ENCODE measurements at regions not wholly inside any gene's neighbourhood (a gene's known extent, or its start where the extent isn't known, plus 50 kb on each side); places are given as distances from the start of the nearest gene placed in this dataset.
"Not testable (repeated sequence)": the region's sequence is repeated elsewhere in the genome, so short reads cannot be mapped to it uniquely, and the experiment has no call there.

DNA sequence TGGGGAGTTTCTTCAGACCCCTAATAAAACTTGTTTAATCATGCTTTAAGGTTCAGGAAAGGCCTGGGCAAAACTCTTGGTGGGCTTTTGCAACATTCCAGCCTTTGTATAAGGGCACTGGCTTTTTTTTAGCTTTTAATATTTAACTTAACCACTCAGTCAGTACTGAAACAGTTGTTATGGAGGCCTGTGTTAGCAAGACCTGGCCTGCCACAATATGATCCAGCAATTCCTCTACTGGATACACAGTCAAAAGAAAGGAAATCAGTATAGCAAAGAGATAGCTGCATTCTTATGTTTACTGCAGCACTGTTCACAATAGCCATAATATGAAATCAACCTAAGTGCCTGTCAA lies 75.1 kb upstream of the COG2 start:
- TF ChIP-seq ZNF791 (tag by site-specific recombination; IDR thresholded peaks at IDR 0.05), result no peak
- TF ChIP-seq, protein P1, sequence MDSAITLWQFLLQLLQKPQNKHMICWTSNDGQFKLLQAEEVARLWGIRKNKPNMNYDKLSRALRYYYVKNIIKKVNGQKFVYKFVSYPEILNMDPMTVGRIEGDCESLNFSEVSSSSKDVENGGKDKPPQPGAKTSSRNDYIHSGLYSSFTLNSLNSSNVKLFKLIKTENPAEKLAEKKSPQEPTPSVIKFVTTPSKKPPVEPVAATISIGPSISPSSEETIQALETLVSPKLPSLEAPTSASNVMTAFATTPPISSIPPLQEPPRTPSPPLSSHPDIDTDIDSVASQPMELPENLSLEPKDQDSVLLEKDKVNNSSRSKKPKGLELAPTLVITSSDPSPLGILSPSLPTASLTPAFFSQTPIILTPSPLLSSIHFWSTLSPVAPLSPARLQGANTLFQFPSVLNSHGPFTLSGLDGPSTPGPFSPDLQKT (IDR thresholded peaks at IDR 0.05; ENCODE audit: borderline replicate concordance, low read depth, low read length), result no peak
- TF ChIP-seq ZNF366 (tag by site-specific recombination; conservative IDR thresholded peaks at IDR 0.05), result no peak
- TF ChIP-seq ZNF133 (tag by site-specific recombination; IDR thresholded peaks at IDR 0.05), result no peak
- no peak for TF ChIP-seq ZNF223 (tag by site-specific recombination; IDR thresholded peaks at IDR 0.05)
- TF ChIP-seq YY2 (tag by site-specific recombination; IDR thresholded peaks at IDR 0.05), result no peak
- TF ChIP-seq ZNF184 (tag by site-specific recombination; IDR thresholded peaks at IDR 0.05), result no peak
- TF ChIP-seq ZNF621 (tag by site-specific recombination; IDR thresholded peaks at IDR 0.05), result no peak
- Histone ChIP-seq H3K36me3 (ENCODE audit: control insufficient read depth in 2 of 2, insufficient read depth in 1 of 2, low read length in 2 of 2) (no peaks in the 10 kb centered on the region), H3K27ac (ENCODE audit: extremely low read depth, low read depth, low read length) (no peak overlapping the region), H3K4me3 (ENCODE audit: low read depth, low read length) (no peak overlapping the region), H3K9me3 (ENCODE audit: control insufficient read depth, insufficient read depth, low read depth, low read length) (no peaks in the 10 kb centered on the region), H3K4me1 (ENCODE audit: control insufficient read depth, insufficient read depth, low read length) (no peaks in the 10 kb centered on the region)
- POLR2A ChIA-PET, result no interaction called here
- CTCF ChIA-PET, result interaction anchor here (0.6 to 0.7 kb wide), 2 partner anchors 207 to 268 kb away, joined by 3 read pairs; no protein-coding TSS in a partner anchor

GRCh38 chr1:230566532-230567220 lies 75.6 kb upstream of the COG2 start:
- CTCF ChIA-PET, result interaction anchor here (0.7 kb wide), 2 partner anchors 207 to 268 kb away, joined by 3 to 5 read pairs; no protein-coding TSS in a partner anchor
- H3K9me3 ChIP-seq (ENCODE audit: control insufficient read depth, insufficient read depth, low read depth, low read length); H3K36me3 ChIP-seq (ENCODE audit: control insufficient read depth in 2 of 2, insufficient read depth in 1 of 2, low read length in 2 of 2); H3K27ac ChIP-seq (ENCODE audit: extremely low read depth, low read depth, low read length); H3K4me1 ChIP-seq (ENCODE audit: control insufficient read depth, insufficient read depth, low read length); POLR2A ChIA-PET; H3K4me3 ChIP-seq (ENCODE audit: low read depth, low read length): not testable (repeated sequence)

DNA sequence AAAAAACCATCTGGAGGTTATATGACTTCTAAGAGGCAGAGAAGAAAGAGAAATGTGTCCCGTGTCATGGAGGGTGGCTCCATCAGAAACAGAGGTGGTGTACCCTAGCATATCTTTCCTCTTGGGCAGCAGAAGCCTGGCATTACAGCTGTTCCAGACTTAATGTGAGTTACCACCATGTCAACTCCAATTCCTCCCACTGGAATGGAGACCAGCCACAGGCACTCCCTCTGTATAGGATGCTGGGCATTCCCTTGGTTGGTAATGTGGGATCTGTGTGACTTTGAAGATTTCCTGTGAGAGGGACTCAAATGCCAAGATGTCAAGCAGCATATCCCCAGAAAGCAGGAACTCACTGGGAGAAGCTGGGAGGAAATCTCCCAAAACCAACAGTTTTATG lies 77.1 kb upstream of the COG2 start:
- Histone ChIP-seq H3K4me3 (ENCODE audit: low read depth, low read length) (no peak overlapping the region), H3K36me3 (ENCODE audit: control insufficient read depth in 2 of 2, insufficient read depth in 1 of 2, low read length in 2 of 2) (no peaks in the 10 kb centered on the region), H3K4me1 (ENCODE audit: control insufficient read depth, insufficient read depth, low read length) (no peaks in the 10 kb centered on the region), H3K9me3 (ENCODE audit: control insufficient read depth, insufficient read depth, low read depth, low read length) (no peaks in the 10 kb centered on the region), H3K27ac (ENCODE audit: extremely low read depth, low read depth, low read length) (no peak overlapping the region)
- ChIA-PET POLR2A (no interaction called here), CTCF (no interaction called here)
- TF ChIP-seq ZNF239 (tag by site-specific recombination; IDR thresholded peaks at IDR 0.05), result no peak
- no peak for TF ChIP-seq ZNF701 (tag by site-specific recombination; IDR thresholded peaks at IDR 0.05)

GRCh38 chr1:230563591-230563990 lies 78.7 kb upstream of the COG2 start:
- H3K36me3 ChIP-seq (ENCODE audit: control insufficient read depth in 2 of 2, insufficient read depth in 1 of 2, low read length in 2 of 2), result no peaks in the 10 kb centered on the region
- ChIA-PET POLR2A (no interaction called here), CTCF (interaction anchor here (1.0 kb wide), 1 partner anchor 18 kb away, joined by 5 read pairs; no protein-coding TSS in a partner anchor)
- H3K9me3 ChIP-seq (ENCODE audit: control insufficient read depth, insufficient read depth, low read depth, low read length), result no peaks in the 10 kb centered on the region
- H3K4me3 ChIP-seq (ENCODE audit: low read depth, low read length), result no peak overlapping the region
- H3K27ac ChIP-seq (ENCODE audit: extremely low read depth, low read depth, low read length), result no peak overlapping the region
- no peaks in the 10 kb centered on the region for H3K4me1 ChIP-seq (ENCODE audit: control insufficient read depth, insufficient read depth, low read length)
- TF ChIP-seq ZNF433 (tag by site-specific recombination; IDR thresholded peaks at IDR 0.05; ENCODE audit: low read depth) (no peak), ZSCAN18 (tag by site-specific recombination; IDR thresholded peaks at IDR 0.05) (no peak), ZNF114 (tag by site-specific recombination; IDR thresholded peaks at IDR 0.05) (no peak), ZNF830 (tag by site-specific recombination; IDR thresholded peaks at IDR 0.05; ENCODE audit: low read depth) (no peak), ZNF558 (tag by site-specific recombination; IDR thresholded peaks at IDR 0.05) (no peak), HOXC10 (CRISPR knock-in tag; IDR thresholded peaks at IDR 0.05) (no peak), ZNF501 (tag by site-specific recombination; IDR thresholded peaks at IDR 0.05) (no peak), ZNF768 (tag by site-specific recombination; IDR thresholded peaks at IDR 0.05) (no peak), ZNF146 (tag by site-specific recombination; IDR thresholded peaks at IDR 0.05) (no peak), TRIM28 (IDR thresholded peaks at IDR 0.05; ENCODE audit: borderline replicate concordance, low read length) (no peak), PRDM4 (tag by site-specific recombination; IDR thresholded peaks at IDR 0.05) (no peak), ZNF571 (tag by site-specific recombination; IDR thresholded peaks at IDR 0.05) (no peak), ZNF623 (tag by site-specific recombination; IDR thresholded peaks at IDR 0.05) (no peak)
- TF ChIP-seq, protein P2, sequence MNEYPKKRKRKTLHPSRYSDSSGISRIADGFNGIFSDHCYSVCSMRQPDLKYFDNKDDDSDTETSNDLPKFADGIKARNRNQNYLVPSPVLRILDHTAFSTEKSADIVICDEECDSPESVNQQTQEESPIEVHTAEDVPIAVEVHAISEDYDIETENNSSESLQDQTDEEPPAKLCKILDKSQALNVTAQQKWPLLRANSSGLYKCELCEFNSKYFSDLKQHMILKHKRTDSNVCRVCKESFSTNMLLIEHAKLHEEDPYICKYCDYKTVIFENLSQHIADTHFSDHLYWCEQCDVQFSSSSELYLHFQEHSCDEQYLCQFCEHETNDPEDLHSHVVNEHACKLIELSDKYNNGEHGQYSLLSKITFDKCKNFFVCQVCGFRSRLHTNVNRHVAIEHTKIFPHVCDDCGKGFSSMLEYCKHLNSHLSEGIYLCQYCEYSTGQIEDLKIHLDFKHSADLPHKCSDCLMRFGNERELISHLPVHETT (tag by site-specific recombination; IDR thresholded peaks at IDR 0.05), result no peak
